ENCODE measurements at regions not wholly inside any gene's neighbourhood (a gene's known extent, or its start where the extent isn't known, plus 50 kb on each side); places are given as distances from the start of the nearest gene placed in this dataset.
A peak's percentile ranks its signal among the peaks of the same experiment; 100 is the strongest.

GRCh38 chr5:28726815-28727214, 1688.4 kb upstream of the CDH9 start:
- Histone ChIP-seq H3K9ac (no peak overlapping the region), H2AFZ (replicated peaks) (no peak overlapping the region), H3K27ac (no peak overlapping the region), H3K4me3 (no peak overlapping the region), H4K20me1 (ENCODE audit: low read depth) (no peaks in the 10 kb centered on the region), H3K9me3 (ENCODE audit: low read depth) (no peaks in the 10 kb centered on the region), H3K4me2 (no peak overlapping the region), H3K27me3 (no peaks in the 10 kb centered on the region), H3K4me1 (no peaks in the 10 kb centered on the region), H3K36me3 (no peaks in the 10 kb centered on the region), H3F3A (ENCODE audit: low read depth) (no peaks in the 10 kb centered on the region), H3K79me2 (ENCODE audit: low read depth) (no peaks in the 10 kb centered on the region)
- no peak for DNase-seq (ENCODE audit: low spot score)
- Mint-ChIP-seq H3K27me3 (ENCODE audit: insufficient read depth, low read depth) (no peaks in the 10 kb centered on the region), H3K27ac (no peak overlapping the region), H3K9me3 (no peaks in the 10 kb centered on the region), H3K36me3 (no peaks in the 10 kb centered on the region), H3K4me1 (peaks cover 3% of the 10 kb centered on the region), H3K4me3 (no peak overlapping the region)
- TF ChIP-seq, protein P1, sequence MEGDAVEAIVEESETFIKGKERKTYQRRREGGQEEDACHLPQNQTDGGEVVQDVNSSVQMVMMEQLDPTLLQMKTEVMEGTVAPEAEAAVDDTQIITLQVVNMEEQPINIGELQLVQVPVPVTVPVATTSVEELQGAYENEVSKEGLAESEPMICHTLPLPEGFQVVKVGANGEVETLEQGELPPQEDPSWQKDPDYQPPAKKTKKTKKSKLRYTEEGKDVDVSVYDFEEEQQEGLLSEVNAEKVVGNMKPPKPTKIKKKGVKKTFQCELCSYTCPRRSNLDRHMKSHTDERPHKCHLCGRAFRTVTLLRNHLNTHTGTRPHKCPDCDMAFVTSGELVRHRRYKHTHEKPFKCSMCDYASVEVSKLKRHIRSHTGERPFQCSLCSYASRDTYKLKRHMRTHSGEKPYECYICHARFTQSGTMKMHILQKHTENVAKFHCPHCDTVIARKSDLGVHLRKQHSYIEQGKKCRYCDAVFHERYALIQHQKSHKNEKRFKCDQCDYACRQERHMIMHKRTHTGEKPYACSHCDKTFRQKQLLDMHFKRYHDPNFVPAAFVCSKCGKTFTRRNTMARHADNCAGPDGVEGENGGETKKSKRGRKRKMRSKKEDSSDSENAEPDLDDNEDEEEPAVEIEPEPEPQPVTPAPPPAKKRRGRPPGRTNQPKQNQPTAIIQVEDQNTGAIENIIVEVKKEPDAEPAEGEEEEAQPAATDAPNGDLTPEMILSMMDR (IDR thresholded peaks at IDR 0.05): no peak
- TF ChIP-seq EZH2 (IDR thresholded peaks at IDR 0.05): no peak
- no peak for TF ChIP-seq EZH2phosphoT487 (IDR thresholded peaks at IDR 0.05)

- Mint-ChIP-seq H3K27ac (no peak overlapping the region), H3K36me3 (no peaks in the 10 kb centered on the region), H3K9me3 (no peaks in the 10 kb centered on the region), H3K4me1 (peaks cover 3% of the 10 kb centered on the region), H3K27me3 (ENCODE audit: insufficient read depth, low read depth) (no peaks in the 10 kb centered on the region), H3K4me3 (no peak overlapping the region)
- Histone ChIP-seq H3K9me3 (ENCODE audit: low read depth) (no peaks in the 10 kb centered on the region), H3K4me2 (no peak overlapping the region), H3K27me3 (no peaks in the 10 kb centered on the region), H3K4me3 (no peak overlapping the region), H3K4me1 (no peaks in the 10 kb centered on the region), H3F3A (ENCODE audit: low read depth) (no peaks in the 10 kb centered on the region), H3K36me3 (no peaks in the 10 kb centered on the region), H4K20me1 (ENCODE audit: low read depth) (no peaks in the 10 kb centered on the region), H3K79me2 (ENCODE audit: low read depth) (no peaks in the 10 kb centered on the region), H3K9ac (no peak overlapping the region), H2AFZ (replicated peaks) (no peak overlapping the region), H3K27ac (no peak overlapping the region)
- TF ChIP-seq EZH2phosphoT487 (IDR thresholded peaks at IDR 0.05): no peak
- TF ChIP-seq, protein P1 (IDR thresholded peaks at IDR 0.05): no peak
- no peak for TF ChIP-seq EZH2 (IDR thresholded peaks at IDR 0.05)
- DNase-seq (ENCODE audit: low spot score): no peak
These were observed 1686.6 kb upstream of the CDH9 start for GRCh38 chr5:28725001-28725400.

- no peak overlapping the region for H3K27ac ChIP-seq
- no peak for TF ChIP-seq EZH2phosphoT487 (IDR thresholded peaks at IDR 0.05)
- no peak for TF ChIP-seq EZH2 (IDR thresholded peaks at IDR 0.05)
- H3K79me2 ChIP-seq (ENCODE audit: low read depth): no peaks in the 10 kb centered on the region
- no peaks in the 10 kb centered on the region for H3K9me3 Mint-ChIP-seq
- no peak overlapping the region for H3K4me2 ChIP-seq
- no peaks in the 10 kb centered on the region for H3K4me1 ChIP-seq
- no peak overlapping the region for H3K9ac ChIP-seq
- DNase-seq (ENCODE audit: low spot score): no peak
- no peak overlapping the region for H3K4me3 Mint-ChIP-seq
- peaks cover 3% of the 10 kb centered on the region for H3K4me1 Mint-ChIP-seq
- H3K27me3 Mint-ChIP-seq (ENCODE audit: insufficient read depth, low read depth): no peaks in the 10 kb centered on the region
- no peaks in the 10 kb centered on the region for H3K36me3 Mint-ChIP-seq
- H3F3A ChIP-seq (ENCODE audit: low read depth): no peaks in the 10 kb centered on the region
- no peak overlapping the region for H2AFZ ChIP-seq (replicated peaks)
- H3K27me3 ChIP-seq: no peaks in the 10 kb centered on the region
- no peaks in the 10 kb centered on the region for H3K9me3 ChIP-seq (ENCODE audit: low read depth)
- no peaks in the 10 kb centered on the region for H4K20me1 ChIP-seq (ENCODE audit: low read depth)
- H3K36me3 ChIP-seq: no peaks in the 10 kb centered on the region
- H3K4me3 ChIP-seq: no peak overlapping the region
- no peak overlapping the region for H3K27ac Mint-ChIP-seq
These were observed 1676.7 kb upstream of the CDH9 start for GRCh38 chr5:28714907-28715698.

DNA sequence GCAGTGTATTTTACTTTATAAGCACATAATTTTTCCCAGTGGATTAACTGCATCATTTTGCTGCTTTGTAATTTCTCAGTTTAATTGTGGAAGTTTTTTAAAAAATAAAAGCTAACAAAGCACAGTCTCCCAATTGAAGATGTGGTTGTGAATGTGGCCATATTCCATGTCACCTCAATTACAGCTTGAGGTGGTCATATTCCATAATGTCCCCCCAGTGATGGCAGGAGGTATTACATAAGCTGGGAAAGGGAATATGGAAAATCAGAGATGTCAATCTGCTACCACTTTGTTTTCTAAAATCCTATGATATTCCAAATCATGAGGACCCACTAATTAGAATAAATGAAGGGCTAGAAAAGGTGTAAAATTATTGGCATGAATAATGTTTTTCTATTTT, 1672.0 kb upstream of the CDH9 start:
- Mint-ChIP-seq H3K36me3 (no peaks in the 10 kb centered on the region), H3K4me1 (peaks cover 3% of the 10 kb centered on the region), H3K4me3 (no peak overlapping the region), H3K27me3 (ENCODE audit: insufficient read depth, low read depth) (no peaks in the 10 kb centered on the region), H3K27ac (no peak overlapping the region), H3K9me3 (no peaks in the 10 kb centered on the region)
- Histone ChIP-seq H3K4me1 (no peaks in the 10 kb centered on the region), H3K27ac (no peak overlapping the region), H4K20me1 (ENCODE audit: low read depth) (no peaks in the 10 kb centered on the region), H3K4me2 (no peak overlapping the region), H3K79me2 (ENCODE audit: low read depth) (no peaks in the 10 kb centered on the region), H2AFZ (replicated peaks) (no peak overlapping the region), H3K9ac (no peak overlapping the region), H3K27me3 (no peaks in the 10 kb centered on the region), H3K36me3 (no peaks in the 10 kb centered on the region), H3K9me3 (ENCODE audit: low read depth) (no peaks in the 10 kb centered on the region), H3F3A (ENCODE audit: low read depth) (no peaks in the 10 kb centered on the region), H3K4me3 (no peak overlapping the region)
- TF ChIP-seq EZH2phosphoT487 (IDR thresholded peaks at IDR 0.05): no peak
- no peak for TF ChIP-seq EZH2 (IDR thresholded peaks at IDR 0.05)
- TF ChIP-seq, protein P1 (IDR thresholded peaks at IDR 0.05): peak; percentile 41
- no peak for DNase-seq (ENCODE audit: low spot score)
